ENCODE measurements at regions not wholly inside any gene's neighbourhood (a gene's known extent, or its start where the extent isn't known, plus 50 kb on each side); places are given as distances from the start of the nearest gene placed in this dataset.

GRCh38 chr2:145710303-145710702 lies 1190.4 kb upstream of the ZEB2 start:
- no peak for DNase-seq

- no peak for DNase-seq
Observed at GRCh38 chr2:145702305-145702704, 1182.4 kb upstream of the ZEB2 start.

DNA sequence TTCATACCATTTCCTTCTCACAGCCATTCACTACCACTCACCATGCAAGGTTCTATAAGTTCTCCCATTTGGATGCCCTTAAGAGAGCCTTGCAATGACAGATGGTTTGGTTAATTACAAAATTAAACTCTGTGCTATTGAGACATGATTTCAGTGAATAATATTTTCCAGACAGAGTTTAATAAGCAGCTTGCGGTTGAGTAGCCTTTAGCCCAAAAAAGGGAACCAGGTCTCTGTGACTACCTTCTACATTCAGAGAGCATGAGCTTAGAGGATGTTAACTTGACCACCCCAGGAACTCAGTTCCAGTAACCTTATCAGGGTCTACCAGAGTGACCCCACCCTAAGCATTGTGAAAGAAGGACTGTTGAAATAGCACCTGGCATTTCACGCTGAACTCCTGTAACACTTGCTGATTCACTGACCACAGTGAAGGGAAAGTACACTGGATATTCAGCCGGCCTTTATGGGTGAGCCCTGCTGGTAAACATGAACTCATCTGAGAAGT lies 1173.1 kb upstream of the ZEB2 start:
- DNase-seq: peak; percentile 50

DNA sequence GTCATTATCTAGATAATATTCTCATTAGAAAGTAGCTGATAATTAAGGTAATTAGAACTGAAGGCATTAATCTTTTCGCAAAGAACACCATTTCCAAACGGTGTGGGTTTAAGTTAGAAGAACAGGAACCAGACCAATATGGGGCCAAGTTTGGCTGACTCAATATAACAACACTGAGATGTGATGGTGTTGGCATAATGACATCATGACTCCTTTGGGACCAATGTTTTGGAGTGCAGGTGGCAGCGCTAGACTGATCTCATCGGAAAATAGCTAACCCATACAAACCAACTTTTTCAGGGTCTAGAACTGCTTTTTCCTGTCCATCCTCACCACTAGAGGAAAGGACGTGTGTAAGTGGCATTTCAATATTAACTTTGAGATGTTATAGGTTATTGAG lies 1171.7 kb upstream of the ZEB2 start:
- DNase-seq: peak; percentile 21

GRCh38 chr2:145690183-145690778 lies 1170.4 kb upstream of the ZEB2 start:
- no peak for DNase-seq

DNA sequence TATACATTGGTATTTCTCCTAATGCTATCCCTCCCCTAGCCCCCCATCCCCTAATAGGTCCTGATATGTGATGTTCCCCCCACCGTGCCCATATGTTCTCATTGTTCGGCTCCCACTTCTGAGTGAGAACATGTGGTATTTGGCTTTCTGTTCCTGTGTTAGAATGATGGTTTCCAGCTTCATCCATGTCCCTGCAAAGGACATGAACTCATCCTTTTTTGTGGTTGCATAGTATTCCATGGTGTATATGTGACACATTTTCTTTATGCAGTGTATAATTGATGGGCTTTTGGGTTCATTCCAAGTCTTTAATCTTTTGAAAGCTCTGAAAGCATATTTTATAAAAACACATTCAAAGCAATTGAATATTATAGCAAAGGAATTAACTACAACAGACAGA lies 1169.4 kb upstream of the ZEB2 start:
- no peak for DNase-seq

DNA sequence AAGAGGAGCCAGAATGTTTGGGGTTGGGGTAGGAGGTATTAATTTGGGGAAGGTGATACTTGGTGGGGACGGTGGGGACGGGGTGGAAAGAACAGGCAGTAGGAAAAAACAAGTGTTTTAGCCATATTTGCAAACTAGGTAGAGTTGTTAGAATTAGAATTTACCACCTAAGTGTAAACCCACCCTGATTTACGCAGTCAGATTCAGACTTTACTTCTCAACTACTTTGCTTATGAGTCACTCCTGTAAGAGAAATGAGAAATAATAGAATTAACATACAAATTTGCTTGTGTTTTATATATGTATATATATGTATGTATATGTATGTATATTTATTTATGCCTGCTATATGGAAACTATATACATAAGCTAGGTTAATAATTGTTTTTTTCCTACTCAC lies 1168.2 kb upstream of the ZEB2 start:
- no peak for DNase-seq

DNA sequence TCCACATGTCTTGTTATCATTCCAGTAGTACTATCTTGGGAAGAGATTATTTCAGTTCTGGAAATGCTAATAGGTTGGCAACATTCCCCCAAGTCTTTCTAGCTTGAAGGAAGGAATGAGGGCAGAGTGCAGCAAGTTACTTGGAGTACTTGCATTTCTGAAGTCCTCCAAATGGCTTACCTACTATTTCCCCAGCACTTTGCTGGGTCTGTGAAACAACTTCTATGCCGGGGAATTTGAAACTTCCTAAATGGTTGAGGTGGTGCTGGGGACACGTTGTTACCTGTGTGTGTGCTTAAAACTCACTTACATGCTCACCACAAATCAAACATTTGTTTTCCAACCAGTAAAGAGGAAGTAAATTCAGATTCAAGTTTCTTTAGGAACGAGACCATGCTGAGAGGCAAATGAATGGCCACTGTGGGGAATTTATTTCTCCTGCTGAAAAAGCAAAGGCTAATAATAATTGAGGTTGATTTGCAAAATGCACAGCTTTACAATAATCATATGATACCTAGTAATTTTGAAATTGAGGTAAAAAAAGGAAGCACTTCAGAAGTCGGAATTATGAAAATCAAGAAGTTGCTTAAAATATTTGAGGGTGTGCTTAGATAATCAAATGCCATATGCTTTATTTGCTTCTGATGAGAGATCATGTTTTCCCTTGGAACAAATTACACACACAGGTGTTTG lies 1167.7 kb upstream of the ZEB2 start:
- peak; percentile 82 for DNase-seq

- DNase-seq: no peak
Observed at GRCh38 chr2:145685383-145686050, 1165.6 kb upstream of the ZEB2 start.

DNA sequence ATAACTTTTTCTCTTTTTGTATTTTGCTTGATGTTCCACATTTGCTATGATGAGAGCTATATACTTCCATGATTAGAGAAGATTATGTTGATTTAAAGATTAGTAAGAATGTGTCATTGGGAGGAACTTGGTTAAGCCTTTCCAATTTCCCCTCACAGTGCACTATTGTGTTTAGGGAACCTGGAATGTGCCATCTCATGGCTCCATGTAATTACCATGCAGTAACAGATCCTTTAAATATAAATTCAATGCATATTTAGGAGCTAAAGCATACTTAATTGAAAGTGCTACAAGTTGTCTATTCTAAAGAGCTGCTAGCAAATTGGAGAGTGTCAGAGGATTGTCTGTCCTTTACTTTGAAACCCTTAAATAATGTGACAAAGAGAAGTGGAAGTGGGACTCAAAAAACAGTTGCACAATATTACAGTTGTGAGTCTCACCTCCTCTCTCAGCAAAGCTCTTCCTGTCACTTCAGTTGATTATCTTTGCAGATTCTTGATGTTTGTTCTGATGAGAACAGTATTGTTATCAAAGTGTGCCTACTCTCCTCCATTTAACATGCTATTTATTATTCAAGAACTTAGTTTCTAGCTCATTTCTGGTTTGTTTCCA lies 1162.7 kb upstream of the ZEB2 start:
- no peak for DNase-seq

DNA sequence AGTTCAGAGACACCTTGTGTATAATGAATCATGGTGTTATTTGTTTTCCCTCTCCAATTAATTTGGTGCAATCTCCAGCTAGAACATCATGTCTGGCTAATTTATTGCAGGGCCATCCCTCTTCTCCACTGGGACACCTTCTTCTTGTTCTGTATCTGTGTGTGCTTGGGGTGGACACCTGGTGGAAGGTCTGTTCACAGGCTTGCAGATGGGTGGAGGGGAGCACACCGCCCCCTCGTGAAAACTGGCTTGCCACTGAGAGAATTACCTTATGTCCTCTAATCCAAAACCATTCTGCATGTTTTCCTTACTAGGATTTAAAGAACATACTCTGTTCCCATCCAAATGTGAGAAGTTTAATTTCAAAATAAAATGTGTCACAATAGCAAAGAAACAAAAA lies 1160.4 kb upstream of the ZEB2 start:
- DNase-seq: no peak

DNA sequence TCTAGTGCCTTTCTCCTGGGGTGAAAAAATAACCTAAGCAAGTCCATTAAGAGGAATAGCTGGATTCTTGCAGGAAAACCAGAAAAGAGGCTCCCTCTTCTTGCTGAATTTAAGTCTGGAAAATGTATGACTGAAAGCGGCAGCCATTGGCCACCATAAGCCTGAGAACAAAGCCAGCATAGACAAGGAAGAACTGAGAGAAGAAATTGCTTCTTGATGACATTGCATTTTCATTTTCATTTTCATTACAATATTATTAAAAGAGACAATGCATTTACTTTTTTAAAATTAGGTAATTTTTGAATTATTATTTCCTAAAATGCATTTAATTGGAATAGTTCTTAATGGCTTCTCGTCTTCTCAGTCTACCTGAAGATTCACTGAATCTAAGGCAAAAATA lies 1157.5 kb upstream of the ZEB2 start:
- no peak for DNase-seq

DNA sequence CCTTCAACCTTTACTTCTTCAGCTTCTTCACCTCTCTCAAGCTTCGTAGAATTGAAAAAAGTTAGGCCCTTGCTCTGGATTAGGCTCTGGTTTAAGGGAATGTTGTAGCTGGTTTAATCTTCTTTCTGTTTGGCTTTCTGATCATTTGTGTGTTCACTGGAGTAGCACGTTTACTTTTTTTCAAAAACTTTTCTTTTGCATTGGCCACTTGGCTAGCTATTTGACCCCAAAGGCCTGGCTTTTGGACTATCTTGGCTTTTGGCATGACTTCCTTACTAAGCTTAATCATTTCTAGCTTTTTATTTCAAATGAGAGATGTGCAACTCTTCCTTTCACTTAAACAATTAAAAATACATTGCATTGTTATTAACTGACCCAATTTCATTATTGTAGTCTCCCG lies 1154.8 kb upstream of the ZEB2 start:
- DNase-seq: no peak

DNA sequence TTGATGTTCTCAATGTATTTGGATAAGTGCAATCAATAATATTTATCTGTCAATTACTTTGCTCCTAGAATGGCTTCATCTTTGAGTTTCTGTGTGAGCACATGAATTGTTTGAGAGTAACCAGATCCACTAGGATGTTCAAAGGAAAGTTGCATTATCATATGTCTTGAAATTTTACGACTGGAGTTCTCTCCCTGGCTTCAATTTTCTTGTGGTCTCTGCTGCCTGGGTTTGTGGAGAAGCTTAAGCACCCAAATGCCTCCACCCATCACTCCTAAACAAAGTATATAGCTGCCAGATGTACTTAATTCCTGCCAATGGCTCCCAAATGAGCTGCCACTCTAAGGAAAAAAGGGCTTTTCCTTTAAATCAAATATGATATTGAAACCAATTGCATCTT lies 1149.4 kb upstream of the ZEB2 start:
- no peak for DNase-seq

- DNase-seq: no peak
Observed at GRCh38 chr2:145666552-145666951, 1146.6 kb upstream of the ZEB2 start.

- DNase-seq: no peak
Observed at GRCh38 chr2:145657265-145657664, 1137.3 kb upstream of the ZEB2 start.

- no peak for DNase-seq
Observed at GRCh38 chr2:145655165-145655765, 1135.3 kb upstream of the ZEB2 start.

- no peak for DNase-seq
Observed at GRCh38 chr2:145654746-145655145, 1134.8 kb upstream of the ZEB2 start.

GRCh38 chr2:145654156-145654555 lies 1134.2 kb upstream of the ZEB2 start:
- DNase-seq: no peak

DNA sequence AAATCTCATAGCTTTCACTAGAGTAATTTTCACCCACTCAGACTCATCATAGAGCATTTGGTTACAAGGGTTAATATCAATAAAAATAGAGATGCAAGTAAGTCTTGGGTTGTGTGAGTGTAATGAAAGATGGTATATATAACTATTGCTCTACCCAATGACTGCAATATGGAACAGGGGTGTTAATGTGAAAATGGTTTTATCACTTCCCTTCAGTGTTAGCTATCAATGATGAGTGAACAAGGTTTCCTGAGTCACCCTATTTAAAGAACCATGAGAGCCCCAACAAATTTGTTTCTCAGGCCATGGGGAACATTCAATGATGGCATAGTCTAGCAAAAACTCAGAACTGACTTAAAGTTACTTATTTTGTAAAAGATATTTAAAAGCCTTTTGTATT lies 1133.6 kb upstream of the ZEB2 start:
- DNase-seq: peak; percentile 50

DNA sequence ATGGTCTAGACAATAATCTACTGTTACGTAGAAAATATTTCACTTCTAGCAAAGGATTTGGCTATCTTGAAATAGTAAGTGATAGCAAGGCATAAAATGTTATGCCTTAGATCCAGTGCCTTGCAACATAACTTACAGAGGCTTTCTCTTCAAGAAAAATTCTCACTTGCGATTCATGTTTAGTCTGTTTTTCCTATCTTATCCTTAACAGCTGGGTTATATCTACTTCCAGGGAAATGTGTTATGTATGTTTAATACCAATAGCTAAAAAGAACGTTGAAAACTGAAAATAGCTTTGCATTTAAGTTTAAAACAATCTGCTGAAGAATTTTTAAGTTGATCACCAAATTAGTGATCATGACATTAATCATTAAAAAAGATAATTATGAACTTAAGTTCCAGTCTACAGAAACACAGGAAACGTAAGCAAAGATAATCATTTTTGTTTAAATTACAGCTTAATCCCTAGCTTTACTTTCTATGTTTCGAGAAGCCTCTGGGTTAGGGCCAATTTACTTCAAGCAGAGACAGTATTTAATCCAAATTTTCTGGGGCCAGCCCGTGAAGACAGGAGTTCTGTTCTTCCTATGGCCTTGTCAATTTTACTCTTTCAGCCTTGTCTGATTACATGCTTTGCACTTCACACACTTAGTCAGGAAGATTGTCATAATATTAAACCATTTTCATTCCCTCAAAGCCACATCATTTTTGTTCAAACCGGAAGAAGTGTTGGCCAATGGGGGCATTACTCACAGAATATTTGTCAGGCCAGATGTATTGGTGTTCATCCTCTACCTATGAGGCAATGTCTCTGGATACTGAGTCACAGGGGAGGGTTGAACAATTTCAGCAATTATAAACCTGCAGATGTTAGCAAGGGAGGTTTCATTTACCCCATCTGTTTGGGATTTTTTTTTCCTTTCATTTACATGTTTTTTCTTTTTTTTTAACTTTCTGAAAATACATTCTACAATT lies 1132.9 kb upstream of the ZEB2 start:
- peak; percentile 54 for DNase-seq

DNA sequence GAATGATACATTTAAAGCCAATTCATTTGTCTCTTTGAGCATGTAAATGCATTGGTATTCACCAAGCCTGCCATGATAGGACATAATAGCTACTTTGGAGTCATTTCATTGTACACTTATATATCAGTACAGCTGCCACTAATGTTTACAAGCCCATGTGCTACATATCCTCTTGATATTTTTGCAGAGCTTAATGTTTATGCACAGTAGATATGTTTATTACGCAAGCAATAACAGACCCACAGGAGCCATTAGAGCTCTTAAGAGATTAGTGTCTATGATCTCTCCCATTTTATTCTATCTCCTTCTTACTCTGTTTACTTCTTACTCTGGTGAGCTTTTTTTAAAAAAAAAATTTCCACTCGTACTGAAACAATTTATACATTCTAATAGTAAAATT lies 1132.1 kb upstream of the ZEB2 start:
- DNase-seq: no peak

All from NCI-H2171 treated with DMSO at 0.1 percent for 48 hours (cell line).